ENCODE measurements at regions not wholly inside any gene's neighbourhood (a gene's known extent, or its start where the extent isn't known, plus 50 kb on each side); places are given as distances from the start of the nearest gene placed in this dataset.
A peak's percentile ranks its signal among the peaks of the same experiment; 100 is the strongest.

GRCh38 chr17:34733333-34733732 is 154.0 kb downstream of the TMEM132E start:
- H3K27me3 Mint-ChIP-seq (ENCODE audit: unreplicated experiment), result peaks cover 9% of the 10 kb centered on the region
- TF ChIP-seq CTCF (IDR thresholded peaks at IDR 0.05; ENCODE audit: partially characterized antibody, unreplicated experiment), result no peak
- peaks cover 8% of the 10 kb centered on the region for H3K9me3 Mint-ChIP-seq (ENCODE audit: unreplicated experiment)
- no peak overlapping the region for H3K4me3 Mint-ChIP-seq (ENCODE audit: unreplicated experiment)
- H3K4me1 Mint-ChIP-seq (ENCODE audit: low read depth, unreplicated experiment), result peaks cover 10% of the 10 kb centered on the region
- DNase-seq, result no peak
- no peak overlapping the region for H3K27ac Mint-ChIP-seq (ENCODE audit: unreplicated experiment)
- H3K36me3 Mint-ChIP-seq (ENCODE audit: unreplicated experiment), result peaks cover 9% of the 10 kb centered on the region

- Mint-ChIP-seq H3K36me3 (ENCODE audit: unreplicated experiment) (peaks cover 9% of the 10 kb centered on the region), H3K27ac (ENCODE audit: unreplicated experiment) (no peak overlapping the region), H3K4me3 (ENCODE audit: unreplicated experiment) (no peak overlapping the region), H3K27me3 (ENCODE audit: unreplicated experiment) (peaks cover 16% of the 10 kb centered on the region), H3K9me3 (ENCODE audit: unreplicated experiment) (peaks cover 15% of the 10 kb centered on the region), H3K4me1 (ENCODE audit: low read depth, unreplicated experiment) (peaks cover 21% of the 10 kb centered on the region)
- no peak for TF ChIP-seq CTCF (IDR thresholded peaks at IDR 0.05; ENCODE audit: partially characterized antibody, unreplicated experiment)
- DNase-seq, result no peak
These were observed 151.4 kb downstream of the TMEM132E start for GRCh38 chr17:34730816-34731215.

GRCh38 chr17:34728771-34729310 is 149.5 kb downstream of the TMEM132E start:
- H3K27me3 Mint-ChIP-seq (ENCODE audit: unreplicated experiment), result peaks cover 18% of the 10 kb centered on the region
- H3K27ac Mint-ChIP-seq (ENCODE audit: unreplicated experiment), result peak overlapping the region; percentile 59
- H3K4me3 Mint-ChIP-seq (ENCODE audit: unreplicated experiment), result no peak overlapping the region
- H3K36me3 Mint-ChIP-seq (ENCODE audit: unreplicated experiment), result peaks cover 9% of the 10 kb centered on the region
- no peak for TF ChIP-seq CTCF (IDR thresholded peaks at IDR 0.05; ENCODE audit: partially characterized antibody, unreplicated experiment)
- DNase-seq, result peak; percentile 62
- H3K4me1 Mint-ChIP-seq (ENCODE audit: low read depth, unreplicated experiment), result peaks cover 35% of the 10 kb centered on the region
- H3K9me3 Mint-ChIP-seq (ENCODE audit: unreplicated experiment), result peaks cover 15% of the 10 kb centered on the region

GRCh38 chr17:34727601-34728000 is 148.2 kb downstream of the TMEM132E start:
- Mint-ChIP-seq H3K4me1 (ENCODE audit: low read depth, unreplicated experiment) (peaks cover 35% of the 10 kb centered on the region), H3K36me3 (ENCODE audit: unreplicated experiment) (peaks cover 9% of the 10 kb centered on the region), H3K27me3 (ENCODE audit: unreplicated experiment) (peaks cover 18% of the 10 kb centered on the region), H3K9me3 (ENCODE audit: unreplicated experiment) (peaks cover 15% of the 10 kb centered on the region), H3K4me3 (ENCODE audit: unreplicated experiment) (no peak overlapping the region), H3K27ac (ENCODE audit: unreplicated experiment) (no peak overlapping the region)
- DNase-seq, result no peak
- TF ChIP-seq CTCF (IDR thresholded peaks at IDR 0.05; ENCODE audit: partially characterized antibody, unreplicated experiment), result no peak

- no peak for TF ChIP-seq CTCF (IDR thresholded peaks at IDR 0.05; ENCODE audit: partially characterized antibody, unreplicated experiment)
- Mint-ChIP-seq H3K4me3 (ENCODE audit: unreplicated experiment) (no peak overlapping the region), H3K27me3 (ENCODE audit: unreplicated experiment) (peaks cover 15% of the 10 kb centered on the region), H3K36me3 (ENCODE audit: unreplicated experiment) (peaks cover 5% of the 10 kb centered on the region), H3K27ac (ENCODE audit: unreplicated experiment) (peak overlapping the region; percentile 85), H3K4me1 (ENCODE audit: low read depth, unreplicated experiment) (peaks cover 35% of the 10 kb centered on the region), H3K9me3 (ENCODE audit: unreplicated experiment) (peaks cover 13% of the 10 kb centered on the region)
- DNase-seq, result no peak
These were observed 147.4 kb downstream of the TMEM132E start for GRCh38 chr17:34726536-34727384.

Measured in glutamatergic neuron (in vitro differentiated cells).